Adrenal gland (tissue), 9 donors: ENCODE measurements at regions not wholly inside any gene's neighbourhood (a gene's known extent, or its start where the extent isn't known, plus 50 kb on each side); places are given as distances from the start of the nearest gene placed in this dataset.

Experiments
- DNase-seq, 7 donors: peaks; one replicate each; pipeline ENCODE4 v3.0.0-alpha.2; 2019 to 2020
- H3K27ac ChIP-seq, 5 donors: fragments of 200-600 bp; sonication (generic) in 4 of 5; 1 replicate in 3 of 5; 2 replicates in 2 of 5; pipeline versions ENCODE4 v1.5.1 to v1.8.0; 2016 to 2020; ENCODE audit warnings: mild to moderate bottlenecking in 1 of 5
- H3K27me3 ChIP-seq: fragments of 200-600 bp; 2 replicates; pipeline ENCODE4 v1.8.0; 2021
- H3K36me3 ChIP-seq, 2 donors: fragments of 200-600 bp; replicated peaks in 1 of 2; 1 replicate in 1 of 2; 2 replicates in 1 of 2; pipeline versions ENCODE4 v1.5.1 to v1.8.0; 2018 to 2022
- H3K4me1 ChIP-seq, 2 donors: fragments of 200-600 bp; replicated peaks in 1 of 2; 1 replicate in 1 of 2; 2 replicates in 1 of 2; pipeline versions ENCODE4 v1.5.1 to v1.8.0; 2018 to 2021
- H3K4me3 ChIP-seq, 4 donors: fragments of 200-600 bp; sonication (generic) in 3 of 4; one replicate each; pipeline ENCODE4 v1.5.1; 2016 to 2018
- H3K9me3 ChIP-seq, 3 donors: fragments of 200-600 bp; sonication (generic) in 1 of 3; replicated peaks in 1 of 3; 1 replicate in 2 of 3; 2 replicates in 1 of 3; pipeline versions ENCODE4 v1.5.1 to v1.8.0; 2016 to 2021
- POLR2A ChIP-seq, 2 donors: fragments of 450-650 bp; IDR thresholded peaks; one replicate each; pipeline ENCODE4 v1.6.1; 2017; ENCODE audit warnings: antibody characterized with exemption in 2 of 2, mild to moderate bottlenecking in 2 of 2, moderate library complexity in 1 of 2
- WGBS, 4 donors: extraction: QIAGEN DNeasy Blood & Tissue Kit in 2 of 4; methylation state at CpG; one replicate each; pipeline versions ENCODE4 v1.1.5 to v1.1.7; 2013 to 2017; 5-methylcytosine and 5-hydroxymethylcytosine counted together
- intact Hi-C, 2 donors: fragments of 100-400 bp; cut with DNase I; formaldehyde crosslinking; loops; one replicate each; pipeline versions ENCODE4 v1.14.1 to v1.15.0; 2022 to 2023
- TF ChIP-seq, protein P1 (sequence below), 6 experiments: fragments of 450-650 bp in 4 of 6; fragments of 200-600 bp in 2 of 6; sonication (generic) in 1 of 6; IDR thresholded peaks; 1 replicate in 5 of 6; 2 replicates in 1 of 6; pipeline versions ENCODE4 v1.5.1 to v1.8.0; 2016 to 2021; ENCODE audit warnings: antibody characterized with exemption in 6 of 6, mild to moderate bottlenecking in 2 of 6, moderate library complexity in 1 of 6
- donor health status: healthy with polysubstance abuse.
- donor health status: Bipolar disorder and iron deficiency.
- donor health status: DM: yes; HTN: yes; CAD: no.
- donor health status: DM: no; HTN: no; CAD: no.
- donor health status: DM: no; HTN: no; CAD: no.

DNA sequence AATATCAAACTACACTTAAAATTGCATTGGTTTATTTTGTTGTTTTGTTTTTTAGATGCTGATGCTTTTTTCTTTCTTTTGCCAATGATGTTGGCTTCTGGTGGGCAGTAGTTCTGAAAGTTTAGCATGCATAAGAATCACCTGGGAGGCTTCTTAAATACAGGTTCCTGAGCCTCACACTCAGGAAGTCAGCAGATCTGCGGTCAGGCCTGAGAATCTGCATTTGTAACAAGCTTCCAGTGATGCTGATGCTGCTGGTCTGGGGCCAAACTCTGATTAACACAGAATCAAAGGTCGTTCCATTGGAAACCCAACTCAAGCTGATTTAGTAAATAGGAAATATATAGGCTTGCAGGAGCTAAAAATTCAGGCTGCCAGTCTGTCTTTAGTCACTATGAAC, 412.9 kb upstream of the SPTLC3 start:
- no peaks in the 10 kb centered on the region for H3K9me3 ChIP-seq
- H3K36me3 ChIP-seq, result no peaks in the 10 kb centered on the region
- DNase-seq, result no peak
- TF ChIP-seq, protein P1, sequence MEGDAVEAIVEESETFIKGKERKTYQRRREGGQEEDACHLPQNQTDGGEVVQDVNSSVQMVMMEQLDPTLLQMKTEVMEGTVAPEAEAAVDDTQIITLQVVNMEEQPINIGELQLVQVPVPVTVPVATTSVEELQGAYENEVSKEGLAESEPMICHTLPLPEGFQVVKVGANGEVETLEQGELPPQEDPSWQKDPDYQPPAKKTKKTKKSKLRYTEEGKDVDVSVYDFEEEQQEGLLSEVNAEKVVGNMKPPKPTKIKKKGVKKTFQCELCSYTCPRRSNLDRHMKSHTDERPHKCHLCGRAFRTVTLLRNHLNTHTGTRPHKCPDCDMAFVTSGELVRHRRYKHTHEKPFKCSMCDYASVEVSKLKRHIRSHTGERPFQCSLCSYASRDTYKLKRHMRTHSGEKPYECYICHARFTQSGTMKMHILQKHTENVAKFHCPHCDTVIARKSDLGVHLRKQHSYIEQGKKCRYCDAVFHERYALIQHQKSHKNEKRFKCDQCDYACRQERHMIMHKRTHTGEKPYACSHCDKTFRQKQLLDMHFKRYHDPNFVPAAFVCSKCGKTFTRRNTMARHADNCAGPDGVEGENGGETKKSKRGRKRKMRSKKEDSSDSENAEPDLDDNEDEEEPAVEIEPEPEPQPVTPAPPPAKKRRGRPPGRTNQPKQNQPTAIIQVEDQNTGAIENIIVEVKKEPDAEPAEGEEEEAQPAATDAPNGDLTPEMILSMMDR (IDR thresholded peaks at IDR 0.05), result no peak
- TF ChIP-seq POLR2A (IDR thresholded peaks at IDR 0.05), result no peak
- H3K4me3 ChIP-seq, result no peak overlapping the region
- H3K4me1 ChIP-seq, result no peaks in the 10 kb centered on the region
- WGBS, 4 donors, result 72 to 85% (median 80%) methylated on average over 2 of the region's 2 CpGs
- H3K27me3 ChIP-seq, result no peaks in the 10 kb centered on the region
- H3K27ac ChIP-seq, result no peak overlapping the region
- intact Hi-C loops, result no loop called here

DNA sequence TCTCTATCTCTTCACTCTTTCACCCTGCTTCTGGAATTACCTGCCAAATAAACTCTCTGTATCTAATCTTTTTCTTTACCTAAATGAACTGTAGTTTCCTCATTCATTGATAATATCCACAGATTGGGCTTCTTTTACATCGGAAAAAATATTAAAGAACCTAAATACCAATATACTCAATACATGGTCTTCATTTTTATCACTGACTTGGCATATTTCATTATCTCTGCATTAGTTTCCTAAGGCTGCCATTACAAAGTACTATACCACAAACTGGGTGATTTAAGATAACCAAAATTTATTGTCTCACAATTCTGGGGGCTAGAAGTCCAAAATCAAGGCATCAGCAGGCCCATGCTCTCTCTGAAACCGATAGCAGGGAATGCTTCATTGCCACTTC, 411.9 kb upstream of the SPTLC3 start:
- H3K4me3 ChIP-seq, result no peak overlapping the region
- intact Hi-C loops, result no loop called here
- H3K27ac ChIP-seq, result no peak overlapping the region
- H3K4me1 ChIP-seq, result no peaks in the 10 kb centered on the region
- H3K9me3 ChIP-seq, result no peaks in the 10 kb centered on the region
- no peak for DNase-seq
- no peak for TF ChIP-seq POLR2A (IDR thresholded peaks at IDR 0.05)
- TF ChIP-seq, protein P1 (IDR thresholded peaks at IDR 0.05), result no peak
- 48 to 53% (median 51%) methylated on average over 2 of the region's 2 CpGs for WGBS, 4 donors
- no peaks in the 10 kb centered on the region for H3K36me3 ChIP-seq
- no peaks in the 10 kb centered on the region for H3K27me3 ChIP-seq

DNA sequence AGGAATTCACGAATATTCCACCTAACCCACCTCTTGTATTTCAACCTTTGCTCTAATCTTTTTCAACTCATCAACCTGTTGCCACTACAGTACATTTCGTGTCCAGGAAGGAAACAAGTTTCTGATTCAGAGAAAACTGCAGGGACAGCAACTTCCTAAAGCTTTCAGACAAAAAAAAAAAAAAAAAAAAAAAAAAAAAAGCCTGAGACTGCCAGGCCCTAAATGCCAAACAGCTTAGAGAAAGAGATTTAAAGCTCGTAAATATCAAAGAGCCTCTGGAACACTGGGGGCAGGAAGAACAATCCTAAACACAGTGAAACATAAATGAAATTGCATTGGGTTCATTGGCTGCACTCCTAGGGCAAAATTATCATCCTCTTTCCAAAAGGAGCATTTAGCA, 411.2 kb upstream of the SPTLC3 start:
- Histone ChIP-seq H3K27ac (no peak overlapping the region), H3K9me3 (no peaks in the 10 kb centered on the region), H3K36me3 (no peaks in the 10 kb centered on the region), H3K4me3 (no peak overlapping the region), H3K4me1 (no peaks in the 10 kb centered on the region), H3K27me3 (no peaks in the 10 kb centered on the region)
- no peak for DNase-seq
- TF ChIP-seq, protein P1 (IDR thresholded peaks at IDR 0.05), result no peak
- TF ChIP-seq POLR2A (IDR thresholded peaks at IDR 0.05), result no peak
- intact Hi-C loops, result no loop called here
- WGBS, 4 donors, result 35 to 43% (median 36%) methylated on average over 3 of the region's 3 CpGs

DNA sequence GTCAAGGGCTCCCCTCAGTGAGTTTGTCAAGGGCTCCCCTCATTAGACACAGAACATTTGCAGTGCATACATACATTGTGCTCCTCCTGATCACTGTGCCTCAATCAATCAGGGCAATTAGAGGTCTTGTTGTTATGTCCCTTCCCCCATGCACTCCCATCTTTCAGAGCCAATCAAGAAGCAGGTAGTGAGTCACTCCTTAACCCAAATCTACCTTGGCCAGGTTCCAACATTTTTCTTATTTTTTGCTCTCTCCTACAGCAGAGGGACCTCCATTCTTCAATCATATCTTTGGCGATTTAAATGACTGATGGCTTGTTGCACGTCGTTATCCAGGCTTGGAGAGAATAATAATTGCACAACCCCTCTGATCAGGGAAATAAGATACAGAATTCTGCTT, 409.9 kb upstream of the SPTLC3 start:
- no peak overlapping the region for H3K4me3 ChIP-seq
- H3K27me3 ChIP-seq, result no peaks in the 10 kb centered on the region
- no peak overlapping the region for H3K27ac ChIP-seq
- WGBS, 4 donors, result 29 to 48% (median 35%) methylated on average over 3 of the region's 3 CpGs
- H3K4me1 ChIP-seq, result no peaks in the 10 kb centered on the region
- intact Hi-C loops, result no loop called here
- H3K9me3 ChIP-seq, result no peaks in the 10 kb centered on the region
- no peak for DNase-seq
- no peaks in the 10 kb centered on the region for H3K36me3 ChIP-seq
- TF ChIP-seq, protein P1 (IDR thresholded peaks at IDR 0.05), result no peak
- TF ChIP-seq POLR2A (IDR thresholded peaks at IDR 0.05), result no peak
